ENCODE measurements at regions not wholly inside any gene's neighbourhood (a gene's known extent, or its start where the extent isn't known, plus 50 kb on each side); places are given as distances from the start of the nearest gene placed in this dataset.
A peak's percentile ranks its signal among the peaks of the same experiment; 100 is the strongest.

GRCh38 chr7:54944179-54944578 is 74.6 kb upstream of the EGFR start:
- Histone ChIP-seq H4K20me1 (ENCODE audit: insufficient read depth) (no peaks in the 10 kb centered on the region), H3K4me3 (replicated peaks in 1 of 2; ENCODE audit: low read depth in 1 of 2, low read length in 2 of 2) (no peak overlapping the region), H3K79me2 (ENCODE audit: insufficient read depth, low read length) (no peaks in the 10 kb centered on the region), H3K27ac (ENCODE audit: low read depth, low read length) (no peak overlapping the region), H3K4me1 (ENCODE audit: control insufficient read depth in 1 of 2, insufficient read depth in 2 of 2, low read length in 2 of 2) (peaks cover 2 to 3% of the 10 kb centered on the region in 2 experiments; a peak in 1 of 4 replicates), H3K27me3 (ENCODE audit: insufficient read depth, low read length) (no peaks in the 10 kb centered on the region), H3K9me3 (ENCODE audit: control insufficient read depth in 1 of 2, insufficient read depth in 1 of 2, low read depth in 1 of 2, low read length in 2 of 2) (no peaks in the 10 kb centered on the region), H3K4me2 (ENCODE audit: low read length) (no peak overlapping the region), H3K9me2 (ENCODE audit: insufficient read depth) (no peaks in the 10 kb centered on the region), H3K9ac (ENCODE audit: low read length) (no peak overlapping the region), H3K36me3 (ENCODE audit: control insufficient read depth in 1 of 2, insufficient read depth in 2 of 2, low read length in 2 of 2) (no peaks in the 10 kb centered on the region), H2AFZ (ENCODE audit: low read depth, low read length, poor library complexity, severe bottlenecking) (peak overlapping the region; percentile 80)
- CTCF ChIA-PET, result no interaction called here
- BruUV-seq (replicated peaks), result no TSS peak
- TF ChIP-seq SP1 (IDR thresholded peaks at IDR 0.05; ENCODE audit: low read depth), result no peak
- TF ChIP-seq POLR2A (IDR thresholded peaks at IDR 0.05; ENCODE audit: borderline replicate concordance, extremely low read depth, insufficient read depth, insufficient read length), result no peak
- TF ChIP-seq FOSL1 (IDR thresholded peaks at IDR 0.05; ENCODE audit: low read depth), result no peak
- TF ChIP-seq TCF7L2 (IDR thresholded peaks at IDR 0.05; ENCODE audit: borderline replicate concordance, extremely low read depth, insufficient read depth, insufficient read length), result no peak
- TF ChIP-seq ELF1 (IDR thresholded peaks at IDR 0.05; ENCODE audit: borderline replicate concordance, low read depth), result no peak
- ATAC-seq (no peak), DNase-seq (ENCODE audit: low read depth, low spot score) (no peak)
- RAD21 ChIA-PET (ENCODE audit: low non-redundant PET in 1 of 2, low total read pairs in 2 of 2, uncharacterized antibody in 2 of 2, unreplicated experiment in 2 of 2), result no interaction called here
- POLR2A ChIA-PET, result no interaction called here
- intact Hi-C loops (cut with micrococcal nuclease), result loop anchor here (5.0 kb wide), 1 partner anchor 33 kb away; no protein-coding TSS in a partner anchor

- ChIA-PET POLR2A (interaction anchor here (1.2 kb wide), 1 partner anchor 14 kb away, joined by 3 read pairs; no protein-coding TSS in a partner anchor), RAD21 (ENCODE audit: low non-redundant PET in 1 of 2, low total read pairs in 2 of 2, uncharacterized antibody in 2 of 2, unreplicated experiment in 2 of 2) (interaction anchor here in 1 of 2 experiments (0.6 kb wide), 1 partner anchor 265 kb away, joined by 3 read pairs; no protein-coding TSS in a partner anchor), CTCF (no interaction called here)
- no peaks in the 10 kb centered on the region for H3K36me3 ChIP-seq (ENCODE audit: control insufficient read depth in 1 of 2, insufficient read depth in 2 of 2, low read length in 2 of 2)
- no peak overlapping the region for H3K27ac ChIP-seq (ENCODE audit: low read depth, low read length)
- no peaks in the 10 kb centered on the region for H3K9me2 ChIP-seq (ENCODE audit: insufficient read depth)
- H3K4me1 ChIP-seq (ENCODE audit: control insufficient read depth in 1 of 2, insufficient read depth in 2 of 2, low read length in 2 of 2), result peaks cover 2 to 3% of the 10 kb centered on the region in 2 experiments; a peak in 1 of 4 replicates
- no peaks in the 10 kb centered on the region for H3K9me3 ChIP-seq (ENCODE audit: control insufficient read depth in 1 of 2, insufficient read depth in 1 of 2, low read depth in 1 of 2, low read length in 2 of 2)
- H3K27me3 ChIP-seq (ENCODE audit: insufficient read depth, low read length), result no peaks in the 10 kb centered on the region
- DNase-seq (ENCODE audit: low read depth, low spot score) (no peak), ATAC-seq (no peak)
- no peak overlapping the region for H3K4me2 ChIP-seq (ENCODE audit: low read length)
- no peak overlapping the region for H3K4me3 ChIP-seq (replicated peaks in 1 of 2; ENCODE audit: low read depth in 1 of 2, low read length in 2 of 2)
- intact Hi-C loops (cut with micrococcal nuclease), result no loop called here
- H4K20me1 ChIP-seq (ENCODE audit: insufficient read depth), result no peaks in the 10 kb centered on the region
- peak overlapping the region; percentile 15 for H2AFZ ChIP-seq (ENCODE audit: low read depth, low read length, poor library complexity, severe bottlenecking)
- H3K9ac ChIP-seq (ENCODE audit: low read length), result no peak overlapping the region
- no peaks in the 10 kb centered on the region for H3K79me2 ChIP-seq (ENCODE audit: insufficient read depth, low read length)
- no TSS peak for BruUV-seq (replicated peaks)
- TF ChIP-seq FOSL1 (IDR thresholded peaks at IDR 0.05; ENCODE audit: low read depth) (no peak), REST (IDR thresholded peaks at IDR 0.05; ENCODE audit: low read depth) (no peak), SP1 (IDR thresholded peaks at IDR 0.05; ENCODE audit: low read depth) (no peak), JUND (IDR thresholded peaks at IDR 0.05) (no peak), ELF1 (IDR thresholded peaks at IDR 0.05; ENCODE audit: borderline replicate concordance, low read depth) (no peak), EGR1 (IDR thresholded peaks at IDR 0.05; ENCODE audit: low read depth) (no peak), CTCF (IDR thresholded peaks at IDR 0.05 in 2 of 3, conservative IDR thresholded peaks at IDR 0.05 in 1 of 3; ENCODE audit: borderline replicate concordance in 1 of 3, insufficient read depth in 1 of 3, low read depth in 2 of 3, low read length in 2 of 3) (no peak), TCF7L2 (IDR thresholded peaks at IDR 0.05; ENCODE audit: borderline replicate concordance, extremely low read depth, insufficient read depth, insufficient read length) (no peak), CEBPB (IDR thresholded peaks at IDR 0.05; ENCODE audit: low read depth) (no peak), YY1 (IDR thresholded peaks at IDR 0.05; ENCODE audit: extremely low read depth, insufficient replicate concordance, low read depth, low read length) (no peak), EZH2phosphoT487 (IDR thresholded peaks at IDR 0.05; ENCODE audit: borderline replicate concordance) (no peak), RAD21 (IDR thresholded peaks at IDR 0.05; ENCODE audit: low read depth) (no peak), SIN3A (IDR thresholded peaks at IDR 0.05; ENCODE audit: low read depth) (no peak), EZH2 (IDR thresholded peaks at IDR 0.05) (no peak), ATF3 (IDR thresholded peaks at IDR 0.05) (no peak)
Observed at GRCh38 chr7:54946271-54946670, 72.5 kb upstream of the EGFR start.
